Neural cell (in vitro differentiated cells): ENCODE measurements at regions not wholly inside any gene's neighbourhood (a gene's known extent, or its start where the extent isn't known, plus 50 kb on each side); places are given as distances from the start of the nearest gene placed in this dataset.

ENCODE experiments used
- H2AFZ ChIP-seq: fragments of 200-600, 300-800 bp; sonication (generic), shearing (Covaris generic); 2 replicates; pipeline ENCODE4 v1.6.0; 2014; ENCODE audit warnings: low read depth, mild to moderate bottlenecking, antibody characterized with exemption, low read length, moderate library complexity
- H3F3A ChIP-seq: fragments of 200-600 bp; shearing (Covaris generic); 2 replicates; pipeline ENCODE4 v1.6.1; 2016; ENCODE audit warnings: mild to moderate bottlenecking, moderate library complexity, mixed read lengths, antibody characterized with exemption, low read length; ENCODE audit not compliant: insufficient read depth, poor library complexity, severe bottlenecking
- H3K27ac ChIP-seq: fragments of 200-600, 300-800 bp; sonication (generic), shearing (Covaris generic); 2 replicates; pipeline ENCODE4 v1.5.1; 2014; ENCODE audit warnings: mild to moderate bottlenecking, low read length, moderate library complexity
- H3K27me3 ChIP-seq: fragments of 300-800, 200-600 bp; sonication (generic), shearing (Covaris generic); 2 replicates; pipeline ENCODE4 v1.6.0; 2014; ENCODE audit warnings: mild to moderate bottlenecking, low read depth, low read length, moderate library complexity; ENCODE audit not compliant: insufficient read depth
- H3K36me3 ChIP-seq: fragments of 300-800, 200-600 bp; sonication (generic), shearing (Covaris generic); 2 replicates; pipeline ENCODE4 v1.5.1; 2014; ENCODE audit warnings: mild to moderate bottlenecking, antibody characterized with exemption, low read length, moderate library complexity; ENCODE audit not compliant: insufficient read depth
- H3K4me2 ChIP-seq: fragments of 300-800, 200-600 bp; sonication (generic), shearing (Covaris generic); 2 replicates; pipeline ENCODE4 v1.6.0; 2014; ENCODE audit warnings: mild to moderate bottlenecking, low read length
- H3K4me3 ChIP-seq: fragments of 300-800, 200-600 bp; sonication (generic), shearing (Covaris generic); 2 replicates; pipeline ENCODE4 v1.5.1; 2014; ENCODE audit warnings: mild to moderate bottlenecking, low read length, moderate library complexity
- H3K79me2 ChIP-seq: fragments of 200-600 bp; shearing (Covaris generic); replicated peaks from 2 replicates; pipeline ENCODE4 v1.6.0; 2014; ENCODE audit warnings: mild to moderate bottlenecking, low read length, moderate library complexity; ENCODE audit not compliant: insufficient read depth
- H3K9ac ChIP-seq: fragments of 300-800, 200-600 bp; sonication (generic), shearing (Covaris generic); 2 replicates; pipeline ENCODE4 v1.6.1; 2016; ENCODE audit warnings: mild to moderate bottlenecking, low read length, mixed read lengths
- H3K9me2 ChIP-seq: fragments of 200-600 bp; shearing (Covaris generic); 2 replicates; pipeline ENCODE4 v1.6.1; 2016; ENCODE audit warnings: mild to moderate bottlenecking, low read length, mixed read lengths; ENCODE audit not compliant: insufficient read depth
- H3K9me3 ChIP-seq: fragments of 200-600, 300-800 bp; sonication (generic), shearing (Covaris generic); 2 replicates; pipeline ENCODE4 v1.6.1; 2016; ENCODE audit warnings: mild to moderate bottlenecking, mixed run types, low read length, moderate library complexity, mixed read lengths
- H4K20me1 ChIP-seq: fragments of 200-600 bp; shearing (Covaris generic); 2 replicates; pipeline ENCODE4 v1.6.1; 2016; ENCODE audit warnings: mild to moderate bottlenecking, mixed run types; ENCODE audit not compliant: insufficient read depth
- EP300 ChIP-seq: fragments of 450-650 bp; conservative IDR thresholded peaks from 2 replicates; pipeline ENCODE4 v1.6.1; 2014; ENCODE audit warnings: antibody characterized with exemption, mild to moderate bottlenecking, moderate library complexity; ENCODE audit not compliant: poor library complexity, severe bottlenecking
- EZH2 ChIP-seq: fragments of 200-600, 300-800 bp; shearing (Covaris generic), sonication (generic); IDR thresholded peaks from 2 replicates; pipeline ENCODE4 v1.6.1; 2014; ENCODE audit warnings: antibody characterized with exemption, low read length, borderline replicate concordance, mild to moderate bottlenecking; ENCODE audit not compliant: insufficient read depth, poor library complexity, severe bottlenecking
- MXI1 ChIP-seq: fragments of 450-650 bp; conservative IDR thresholded peaks from 2 replicates; pipeline ENCODE4 v1.6.1; 2014; ENCODE audit warnings: antibody characterized with exemption, mild to moderate bottlenecking; ENCODE audit not compliant: poor library complexity, severe bottlenecking
- POLR2AphosphoS5 ChIP-seq: IDR thresholded peaks from 2 replicates; pipeline ENCODE4 v1.6.1; 2012
- RAD21 ChIP-seq: fragments of 450-650 bp; conservative IDR thresholded peaks from 2 replicates; pipeline ENCODE4 v1.6.1; 2014; ENCODE audit warnings: antibody characterized with exemption, mild to moderate bottlenecking, moderate library complexity
- SMC3 ChIP-seq: fragments of 450-650 bp; conservative IDR thresholded peaks from 2 replicates; pipeline ENCODE4 v1.6.1; 2014; ENCODE audit warnings: antibody characterized with exemption, mild to moderate bottlenecking, moderate library complexity; ENCODE audit not compliant: poor library complexity
- TAF1 ChIP-seq: IDR thresholded peaks from 2 replicates; pipeline ENCODE4 v1.6.1; 2012; ENCODE audit warnings: low read depth
- TF ChIP-seq, protein P1 (sequence below): fragments of 450-650 bp; IDR thresholded peaks from 2 replicates; pipeline ENCODE4 v1.5.1; 2014; ENCODE audit warnings: antibody characterized with exemption, mild to moderate bottlenecking, moderate library complexity; ENCODE audit not compliant: poor library complexity, severe bottlenecking
- TF ChIP-seq, protein P2 (sequence below): IDR thresholded peaks from 2 replicates; pipeline ENCODE4 v1.6.1; 2012; ENCODE audit warnings: borderline replicate concordance

GRCh38 chr5:121171834-121172233, 679.8 kb upstream of the FTMT start:
- Histone ChIP-seq H3K36me3 (no peaks in the 10 kb centered on the region), H3K4me3 (no peak overlapping the region), H3K9me2 (no peaks in the 10 kb centered on the region), H3K27me3 (no peaks in the 10 kb centered on the region), H2AFZ (no peak overlapping the region), H3K27ac (no peak overlapping the region), H3K4me2 (no peak overlapping the region), H4K20me1 (no peaks in the 10 kb centered on the region), H3F3A (no peaks in the 10 kb centered on the region), H3K9ac (no peak overlapping the region), H3K9me3 (no peaks in the 10 kb centered on the region), H3K79me2 (no peaks in the 10 kb centered on the region)
- no peak for TF ChIP-seq EZH2
- no peak for TF ChIP-seq TAF1
- TF ChIP-seq EP300: no peak
- no peak for TF ChIP-seq RAD21
- TF ChIP-seq MXI1: no peak
- no peak for TF ChIP-seq SMC3

- H3F3A ChIP-seq: no peaks in the 10 kb centered on the region
- no peaks in the 10 kb centered on the region for H3K9me3 ChIP-seq
- H3K79me2 ChIP-seq: no peaks in the 10 kb centered on the region
- no peak overlapping the region for H3K4me2 ChIP-seq
- no peak for TF ChIP-seq TAF1
- TF ChIP-seq MXI1: no peak
- no peak for TF ChIP-seq POLR2AphosphoS5
- TF ChIP-seq, protein P1, sequence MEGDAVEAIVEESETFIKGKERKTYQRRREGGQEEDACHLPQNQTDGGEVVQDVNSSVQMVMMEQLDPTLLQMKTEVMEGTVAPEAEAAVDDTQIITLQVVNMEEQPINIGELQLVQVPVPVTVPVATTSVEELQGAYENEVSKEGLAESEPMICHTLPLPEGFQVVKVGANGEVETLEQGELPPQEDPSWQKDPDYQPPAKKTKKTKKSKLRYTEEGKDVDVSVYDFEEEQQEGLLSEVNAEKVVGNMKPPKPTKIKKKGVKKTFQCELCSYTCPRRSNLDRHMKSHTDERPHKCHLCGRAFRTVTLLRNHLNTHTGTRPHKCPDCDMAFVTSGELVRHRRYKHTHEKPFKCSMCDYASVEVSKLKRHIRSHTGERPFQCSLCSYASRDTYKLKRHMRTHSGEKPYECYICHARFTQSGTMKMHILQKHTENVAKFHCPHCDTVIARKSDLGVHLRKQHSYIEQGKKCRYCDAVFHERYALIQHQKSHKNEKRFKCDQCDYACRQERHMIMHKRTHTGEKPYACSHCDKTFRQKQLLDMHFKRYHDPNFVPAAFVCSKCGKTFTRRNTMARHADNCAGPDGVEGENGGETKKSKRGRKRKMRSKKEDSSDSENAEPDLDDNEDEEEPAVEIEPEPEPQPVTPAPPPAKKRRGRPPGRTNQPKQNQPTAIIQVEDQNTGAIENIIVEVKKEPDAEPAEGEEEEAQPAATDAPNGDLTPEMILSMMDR: no peak
- no peak for TF ChIP-seq SMC3
- TF ChIP-seq EP300: no peak
- TF ChIP-seq, protein P2, sequence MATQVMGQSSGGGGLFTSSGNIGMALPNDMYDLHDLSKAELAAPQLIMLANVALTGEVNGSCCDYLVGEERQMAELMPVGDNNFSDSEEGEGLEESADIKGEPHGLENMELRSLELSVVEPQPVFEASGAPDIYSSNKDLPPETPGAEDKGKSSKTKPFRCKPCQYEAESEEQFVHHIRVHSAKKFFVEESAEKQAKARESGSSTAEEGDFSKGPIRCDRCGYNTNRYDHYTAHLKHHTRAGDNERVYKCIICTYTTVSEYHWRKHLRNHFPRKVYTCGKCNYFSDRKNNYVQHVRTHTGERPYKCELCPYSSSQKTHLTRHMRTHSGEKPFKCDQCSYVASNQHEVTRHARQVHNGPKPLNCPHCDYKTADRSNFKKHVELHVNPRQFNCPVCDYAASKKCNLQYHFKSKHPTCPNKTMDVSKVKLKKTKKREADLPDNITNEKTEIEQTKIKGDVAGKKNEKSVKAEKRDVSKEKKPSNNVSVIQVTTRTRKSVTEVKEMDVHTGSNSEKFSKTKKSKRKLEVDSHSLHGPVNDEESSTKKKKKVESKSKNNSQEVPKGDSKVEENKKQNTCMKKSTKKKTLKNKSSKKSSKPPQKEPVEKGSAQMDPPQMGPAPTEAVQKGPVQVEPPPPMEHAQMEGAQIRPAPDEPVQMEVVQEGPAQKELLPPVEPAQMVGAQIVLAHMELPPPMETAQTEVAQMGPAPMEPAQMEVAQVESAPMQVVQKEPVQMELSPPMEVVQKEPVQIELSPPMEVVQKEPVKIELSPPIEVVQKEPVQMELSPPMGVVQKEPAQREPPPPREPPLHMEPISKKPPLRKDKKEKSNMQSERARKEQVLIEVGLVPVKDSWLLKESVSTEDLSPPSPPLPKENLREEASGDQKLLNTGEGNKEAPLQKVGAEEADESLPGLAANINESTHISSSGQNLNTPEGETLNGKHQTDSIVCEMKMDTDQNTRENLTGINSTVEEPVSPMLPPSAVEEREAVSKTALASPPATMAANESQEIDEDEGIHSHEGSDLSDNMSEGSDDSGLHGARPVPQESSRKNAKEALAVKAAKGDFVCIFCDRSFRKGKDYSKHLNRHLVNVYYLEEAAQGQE: no peak
- TF ChIP-seq EZH2: no peak
- TF ChIP-seq RAD21: no peak
- H3K4me3 ChIP-seq: no peak overlapping the region
- H3K9me2 ChIP-seq: no peaks in the 10 kb centered on the region
- no peak overlapping the region for H3K27ac ChIP-seq
- H3K9ac ChIP-seq: no peak overlapping the region
- H3K27me3 ChIP-seq: no peaks in the 10 kb centered on the region
- no peaks in the 10 kb centered on the region for H3K36me3 ChIP-seq
- no peaks in the 10 kb centered on the region for H4K20me1 ChIP-seq
- H2AFZ ChIP-seq: no peak overlapping the region
These were observed 677.3 kb upstream of the FTMT start for GRCh38 chr5:121174351-121174750.
